ENCODE measurements at regions not wholly inside any gene's neighbourhood (a gene's known extent, or its start where the extent isn't known, plus 50 kb on each side); places are given as distances from the start of the nearest gene placed in this dataset.

GRCh38 chr2:13015532-13016320 lies 299.0 kb downstream of the TRIB2 start:
- Histone ChIP-seq H3K4me3 (no peak overlapping the region), H3K4me1 (no peaks in the 10 kb centered on the region), H3K36me3 (no peaks in the 10 kb centered on the region), H3K27me3 (ENCODE audit: low read depth) (no peaks in the 10 kb centered on the region), H3K9me3 (no peaks in the 10 kb centered on the region), H3K27ac (no peak overlapping the region)
- no peak for ATAC-seq
- TF ChIP-seq, protein P1, sequence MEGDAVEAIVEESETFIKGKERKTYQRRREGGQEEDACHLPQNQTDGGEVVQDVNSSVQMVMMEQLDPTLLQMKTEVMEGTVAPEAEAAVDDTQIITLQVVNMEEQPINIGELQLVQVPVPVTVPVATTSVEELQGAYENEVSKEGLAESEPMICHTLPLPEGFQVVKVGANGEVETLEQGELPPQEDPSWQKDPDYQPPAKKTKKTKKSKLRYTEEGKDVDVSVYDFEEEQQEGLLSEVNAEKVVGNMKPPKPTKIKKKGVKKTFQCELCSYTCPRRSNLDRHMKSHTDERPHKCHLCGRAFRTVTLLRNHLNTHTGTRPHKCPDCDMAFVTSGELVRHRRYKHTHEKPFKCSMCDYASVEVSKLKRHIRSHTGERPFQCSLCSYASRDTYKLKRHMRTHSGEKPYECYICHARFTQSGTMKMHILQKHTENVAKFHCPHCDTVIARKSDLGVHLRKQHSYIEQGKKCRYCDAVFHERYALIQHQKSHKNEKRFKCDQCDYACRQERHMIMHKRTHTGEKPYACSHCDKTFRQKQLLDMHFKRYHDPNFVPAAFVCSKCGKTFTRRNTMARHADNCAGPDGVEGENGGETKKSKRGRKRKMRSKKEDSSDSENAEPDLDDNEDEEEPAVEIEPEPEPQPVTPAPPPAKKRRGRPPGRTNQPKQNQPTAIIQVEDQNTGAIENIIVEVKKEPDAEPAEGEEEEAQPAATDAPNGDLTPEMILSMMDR (IDR thresholded peaks at IDR 0.05): no peak
- no peak for DNase-seq
- intact Hi-C loops (cut with DNase I): no loop called here

GRCh38 chr2:13018490-13018889 lies 301.8 kb downstream of the TRIB2 start:
- TF ChIP-seq, protein P1 (IDR thresholded peaks at IDR 0.05): no peak
- H3K4me3 ChIP-seq: no peak overlapping the region

GRCh38 chr2:13019781-13020180 lies 303.0 kb downstream of the TRIB2 start:
- Histone ChIP-seq H3K27ac (no peak overlapping the region), H3K27me3 (ENCODE audit: low read depth) (no peaks in the 10 kb centered on the region), H3K36me3 (no peaks in the 10 kb centered on the region), H3K9me3 (no peaks in the 10 kb centered on the region), H3K4me1 (no peaks in the 10 kb centered on the region), H3K4me3 (no peak overlapping the region)
- ATAC-seq: no peak
- TF ChIP-seq, protein P1 (IDR thresholded peaks at IDR 0.05): no peak
- no peak for DNase-seq
- intact Hi-C loops (cut with DNase I): no loop called here

More at GRCh38 chr2:13018490-13018889, 301.8 kb downstream of the TRIB2 start:
- H3K9me3 ChIP-seq: no peaks in the 10 kb centered on the region
- no peak for DNase-seq
- H3K27me3 ChIP-seq (ENCODE audit: low read depth): no peaks in the 10 kb centered on the region
- no peak for ATAC-seq
- no peaks in the 10 kb centered on the region for H3K4me1 ChIP-seq
- H3K36me3 ChIP-seq: no peaks in the 10 kb centered on the region
- H3K27ac ChIP-seq: no peak overlapping the region
- intact Hi-C loops (cut with DNase I): no loop called here

DNA sequence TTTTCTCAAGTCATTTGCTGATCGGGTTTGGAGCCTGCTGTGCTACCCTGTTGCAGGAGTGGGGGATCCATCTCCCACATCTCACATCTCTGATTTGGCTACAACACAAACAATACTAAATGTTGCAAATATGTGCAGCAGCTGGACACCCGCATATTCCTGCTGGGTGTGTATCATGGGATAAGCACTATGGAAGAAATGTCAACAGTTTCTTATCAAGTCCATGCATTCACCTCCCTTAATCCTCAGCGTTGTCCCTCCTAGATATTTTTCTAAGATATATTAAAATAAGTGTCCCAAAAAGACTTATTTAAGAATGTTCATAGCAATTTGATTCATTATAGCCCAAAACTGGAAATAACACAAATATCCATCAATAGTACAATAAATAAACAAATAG lies 303.7 kb downstream of the TRIB2 start:
- TF ChIP-seq, protein P1 (IDR thresholded peaks at IDR 0.05): no peak
- DNase-seq (no peak), ATAC-seq (no peak)
- intact Hi-C loops (cut with DNase I): no loop called here
- Histone ChIP-seq H3K4me3 (no peak overlapping the region), H3K4me1 (no peaks in the 10 kb centered on the region), H3K36me3 (no peaks in the 10 kb centered on the region), H3K9me3 (no peaks in the 10 kb centered on the region), H3K27ac (no peak overlapping the region), H3K27me3 (ENCODE audit: low read depth) (no peaks in the 10 kb centered on the region)

GRCh38 chr2:13021470-13021957 lies 304.8 kb downstream of the TRIB2 start:
- H3K36me3 ChIP-seq: no peaks in the 10 kb centered on the region
- DNase-seq: no peak
- no peaks in the 10 kb centered on the region for H3K4me1 ChIP-seq
- H3K9me3 ChIP-seq: no peaks in the 10 kb centered on the region
- H3K4me3 ChIP-seq: no peak overlapping the region
- ATAC-seq: no peak
- no peak overlapping the region for H3K27ac ChIP-seq
- no peaks in the 10 kb centered on the region for H3K27me3 ChIP-seq (ENCODE audit: low read depth)
- intact Hi-C loops (cut with DNase I): no loop called here
- TF ChIP-seq, protein P1 (IDR thresholded peaks at IDR 0.05): no peak

Measured in lower lobe of right lung (tissue), 2 donors.